Ecto neural progenitor cell (in vitro differentiated cells): ENCODE measurements at regions not wholly inside any gene's neighbourhood (a gene's known extent, or its start where the extent isn't known, plus 50 kb on each side); places are given as distances from the start of the nearest gene placed in this dataset.

ENCODE experiments used
- DNase-seq: peaks from one replicate; pipeline ENCODE4 v3.0.0-alpha.2; 2018; ENCODE audit warnings: low spot score

DNA sequence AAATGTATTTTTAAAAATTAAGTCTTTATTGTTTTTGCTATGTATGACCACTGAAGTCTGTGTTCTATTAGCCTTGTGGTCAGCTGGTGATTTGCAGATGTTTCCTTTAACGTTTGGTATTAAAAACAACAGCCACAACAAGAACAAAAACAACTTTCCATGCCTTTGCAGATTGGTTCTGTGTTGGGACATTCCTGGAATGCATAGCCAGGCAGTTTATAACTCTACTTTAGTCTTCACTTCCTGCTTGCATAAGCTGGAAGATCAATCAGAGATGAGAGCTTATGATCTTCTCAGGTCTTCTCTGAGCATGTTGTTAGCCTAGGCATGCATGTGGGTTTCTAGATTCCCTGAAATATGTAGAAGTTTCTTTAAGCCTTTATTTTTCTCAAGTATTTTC lies 58.9 kb upstream of the SEMA3C start:
- DNase-seq: no peak

DNA sequence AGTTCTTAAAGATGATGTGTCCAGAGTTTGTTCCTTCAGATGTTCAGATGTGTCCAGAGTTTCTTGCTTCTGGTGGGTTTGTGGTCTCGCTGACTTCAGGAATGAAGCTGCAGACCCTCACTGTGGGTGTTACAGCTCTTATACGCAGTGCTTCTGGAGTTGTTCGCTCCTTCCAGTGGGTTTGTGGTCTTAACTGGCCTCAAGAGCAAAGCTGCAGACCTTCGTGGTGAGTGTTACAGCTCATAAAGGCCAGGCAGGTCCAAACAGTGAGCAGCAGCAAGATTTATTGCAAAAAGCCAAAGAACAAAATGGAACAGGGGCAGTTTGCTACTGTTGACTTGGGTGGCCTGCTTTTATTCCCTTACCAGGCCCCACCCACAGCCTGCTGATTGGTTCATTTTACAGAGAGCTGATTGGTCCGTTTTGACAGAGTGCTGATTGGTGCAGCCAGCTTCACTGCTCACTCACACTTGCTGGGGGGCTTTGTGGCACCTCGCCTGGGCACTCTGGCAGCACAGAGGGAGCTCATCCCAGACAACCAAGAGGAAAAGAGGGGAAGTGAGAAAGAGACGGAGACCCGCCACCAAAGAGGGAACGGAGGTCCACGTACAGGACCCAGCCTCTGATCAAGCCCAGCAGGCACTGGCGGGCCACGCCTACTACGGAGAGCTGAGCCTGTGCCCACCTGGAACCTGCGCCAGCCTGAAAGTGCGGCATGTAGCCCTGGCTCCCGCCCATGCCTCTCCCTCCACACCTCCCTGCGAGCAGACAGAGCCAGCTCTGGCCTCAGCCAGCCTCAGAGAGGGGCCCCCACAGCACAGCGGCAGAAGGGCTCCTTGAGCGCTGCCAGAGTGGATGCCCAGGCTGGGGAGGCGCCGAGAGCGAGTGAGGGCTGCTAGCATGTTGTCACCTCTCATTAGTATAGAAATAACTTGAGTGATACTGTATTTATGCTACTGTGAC lies 55.8 kb upstream of the SEMA3C start:
- DNase-seq: no peak

DNA sequence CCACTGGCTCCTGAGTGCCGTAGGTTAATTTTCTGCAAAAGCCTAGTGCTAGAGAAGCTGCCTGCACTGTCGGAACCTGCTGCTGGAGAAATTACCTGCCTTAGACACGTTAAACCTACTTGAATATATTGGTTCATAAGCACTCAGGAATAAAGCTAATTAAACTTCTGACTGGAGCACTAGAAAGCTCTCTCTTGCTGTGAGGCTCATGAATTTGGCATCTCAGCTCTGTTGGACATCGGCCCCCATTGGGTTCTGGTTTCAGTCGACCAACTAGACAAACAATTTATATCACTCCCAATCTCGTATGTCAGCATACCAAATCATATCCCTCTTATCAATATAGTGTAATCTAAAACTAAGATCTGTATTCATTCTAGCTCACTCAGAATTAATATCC lies 52.4 kb upstream of the SEMA3C start:
- no peak for DNase-seq
